GM23338 (cell line): ENCODE measurements at regions not wholly inside any gene's neighbourhood (a gene's known extent, or its start where the extent isn't known, plus 50 kb on each side); places are given as distances from the start of the nearest gene placed in this dataset.

ENCODE experiments used
- ATAC-seq: fragments of 200-7000 bp; cut with Tn5 transposase; 3 replicates; pipeline ENCODE4 v1.9.1; 2020
- DNase-seq: peaks from one replicate; pipeline ENCODE4 v3.0.0-alpha.2; 2015; ENCODE audit warnings: low spot score
- H2AFZ ChIP-seq: fragments of 200-600 bp; sonication (generic); 2 replicates; pipeline ENCODE4 v1.8.0; 2016; ENCODE audit warnings: antibody characterized with exemption, mild to moderate bottlenecking, moderate library complexity
- H3F3A ChIP-seq: fragments of 200-600 bp; sonication (generic); replicated peaks from 2 replicates; pipeline ENCODE4 v1.8.0; 2017; ENCODE audit warnings: antibody characterized with exemption, mixed run types, low read depth
- H3K27ac ChIP-seq: fragments of 200-600 bp; sonication (generic); 2 replicates; pipeline ENCODE4 v1.6.1; 2016; ENCODE audit warnings: low read depth
- H3K27me3 ChIP-seq: fragments of 200-600 bp; sonication (generic); 2 replicates; pipeline ENCODE4 v1.8.0; 2016; ENCODE audit warnings: mild to moderate bottlenecking, mixed run types, moderate library complexity; ENCODE audit not compliant: insufficient read depth
- H3K36me3 ChIP-seq: fragments of 200-600 bp; sonication (generic); 2 replicates; pipeline ENCODE4 v1.8.0; 2016; ENCODE audit warnings: mild to moderate bottlenecking; ENCODE audit not compliant: insufficient read depth
- H3K4me1 ChIP-seq: fragments of 200-600 bp; sonication (generic); 2 replicates; pipeline ENCODE4 v1.8.0; 2016; ENCODE audit warnings: mild to moderate bottlenecking, moderate library complexity; ENCODE audit not compliant: insufficient read depth
- H3K4me2 ChIP-seq: fragments of 200-600 bp; sonication (generic); 2 replicates; pipeline ENCODE4 v1.7.1; 2017; ENCODE audit warnings: mixed run types
- H3K4me3 ChIP-seq: fragments of 200-600 bp; sonication (generic); 2 replicates; pipeline ENCODE4 v1.6.1; 2016; ENCODE audit warnings: mixed run types
- H3K79me2 ChIP-seq: fragments of 200-600 bp; sonication (generic); replicated peaks from 2 replicates; pipeline ENCODE4 v1.8.0; 2017; ENCODE audit warnings: mild to moderate bottlenecking; ENCODE audit not compliant: insufficient read depth
- H3K9me2 ChIP-seq: fragments of 200-600 bp; sonication (generic); 2 replicates; pipeline ENCODE4 v1.8.0; 2017; ENCODE audit not compliant: insufficient read depth
- H4K20me1 ChIP-seq: fragments of 200-600 bp; sonication (generic); replicated peaks from 2 replicates; pipeline ENCODE4 v1.8.0; 2017; ENCODE audit warnings: mild to moderate bottlenecking; ENCODE audit not compliant: insufficient read depth
- H3K27ac Mint-ChIP-seq: 2 replicates; pipeline ENCODE4 v1.8.0; 2020; ENCODE audit warnings: inconsistent platforms, mild to moderate bottlenecking, moderate library complexity, mixed read lengths
- H3K27me3 Mint-ChIP-seq: 3 replicates; pipeline ENCODE4 v1.8.0; 2022; ENCODE audit warnings: low read depth, mild to moderate bottlenecking, moderate library complexity, mixed read lengths, inconsistent platforms; ENCODE audit not compliant: insufficient read depth, poor library complexity
- H3K36me3 Mint-ChIP-seq: 3 replicates; pipeline ENCODE4 v1.8.0; 2021; ENCODE audit warnings: low read depth, mild to moderate bottlenecking, inconsistent platforms, moderate library complexity, mixed read lengths
- H3K4me1 Mint-ChIP-seq: 3 replicates; pipeline ENCODE4 v1.8.0; 2020; ENCODE audit warnings: mild to moderate bottlenecking, inconsistent platforms, mixed read lengths
- H3K4me3 Mint-ChIP-seq: 3 replicates; pipeline ENCODE4 v1.8.0; 2021; ENCODE audit warnings: moderate library complexity, mild to moderate bottlenecking, inconsistent platforms, mixed read lengths
- H3K9me3 Mint-ChIP-seq: 3 replicates; pipeline ENCODE4 v1.8.0; 2020; ENCODE audit warnings: moderate library complexity, mild to moderate bottlenecking, inconsistent platforms, mixed read lengths
- CREB1 ChIP-seq: fragments of 250-450 bp; sonication (Bioruptor Pico); IDR thresholded peaks from 2 replicates; pipeline ENCODE4 v1.5.0; 2020; ENCODE audit warnings: low read depth, mild to moderate bottlenecking, moderate library complexity
- EZH2 ChIP-seq: fragments of 200-600 bp; sonication (generic); IDR thresholded peaks from one replicate; pipeline ENCODE4 v1.8.0; 2017; ENCODE audit warnings: antibody characterized with exemption, mild to moderate bottlenecking, low read depth; ENCODE audit not compliant: unreplicated experiment
- EZH2phosphoT487 ChIP-seq: fragments of 200-600 bp; sonication (generic); IDR thresholded peaks from one replicate; pipeline ENCODE4 v1.8.1; 2018; ENCODE audit warnings: antibody characterized with exemption; ENCODE audit not compliant: unreplicated experiment
- JUNB ChIP-seq: IDR thresholded peaks from one replicate; pipeline ENCODE4 v1.6.1; 2016; ENCODE audit warnings: antibody characterized with exemption; ENCODE audit not compliant: unreplicated experiment
- NANOG ChIP-seq: IDR thresholded peaks from 2 replicates; pipeline ENCODE4 v1.6.1; 2016; ENCODE audit warnings: antibody characterized with exemption, borderline replicate concordance
- POLR2AphosphoS5 ChIP-seq: IDR thresholded peaks from 2 replicates; pipeline ENCODE4 v1.6.1; 2016; ENCODE audit warnings: antibody characterized with exemption, low read depth
- REST ChIP-seq: IDR thresholded peaks from one replicate; pipeline ENCODE4 v1.6.1; 2018; ENCODE audit warnings: antibody characterized with exemption; ENCODE audit not compliant: unreplicated experiment
- ZNF114 ChIP-seq: fragments of 250-450 bp; sonication (Bioruptor Pico); IDR thresholded peaks from 2 replicates; pipeline ENCODE4 v1.5.0; 2020; ENCODE audit warnings: mild to moderate bottlenecking, moderate library complexity
- ZNF331 ChIP-seq: fragments of 250-450 bp; sonication (Bioruptor Pico); IDR thresholded peaks from 2 replicates; pipeline ENCODE4 v1.5.0; 2020; ENCODE audit warnings: low read depth, mild to moderate bottlenecking, moderate library complexity
- ZNF462 ChIP-seq: fragments of 250-450 bp; sonication (Bioruptor Pico); IDR thresholded peaks from 2 replicates; pipeline ENCODE4 v1.5.0; 2020; ENCODE audit warnings: mild to moderate bottlenecking, moderate library complexity
- TF ChIP-seq, protein P1 (sequence below), 2 experiments: fragments of 200-600 bp in 1 of 2; sonication (generic) in 1 of 2; conservative IDR thresholded peaks; 2 replicates each; pipeline versions ENCODE4 v1.5.1 to v1.6.1; 2016 to 2017; ENCODE audit warnings: antibody characterized with exemption in 2 of 2, low read depth in 2 of 2, mild to moderate bottlenecking in 2 of 2, moderate library complexity in 1 of 2
- TF ChIP-seq, protein P2 (sequence below): IDR thresholded peaks from 2 replicates; pipeline ENCODE4 v1.6.1; 2016; ENCODE audit warnings: antibody characterized with exemption

- TF ChIP-seq JUNB (no peak), EZH2 (no peak), EZH2phosphoT487 (no peak), CREB1 (CRISPR knock-in tag) (no peak), NANOG (no peak)
- TF ChIP-seq, protein P1, sequence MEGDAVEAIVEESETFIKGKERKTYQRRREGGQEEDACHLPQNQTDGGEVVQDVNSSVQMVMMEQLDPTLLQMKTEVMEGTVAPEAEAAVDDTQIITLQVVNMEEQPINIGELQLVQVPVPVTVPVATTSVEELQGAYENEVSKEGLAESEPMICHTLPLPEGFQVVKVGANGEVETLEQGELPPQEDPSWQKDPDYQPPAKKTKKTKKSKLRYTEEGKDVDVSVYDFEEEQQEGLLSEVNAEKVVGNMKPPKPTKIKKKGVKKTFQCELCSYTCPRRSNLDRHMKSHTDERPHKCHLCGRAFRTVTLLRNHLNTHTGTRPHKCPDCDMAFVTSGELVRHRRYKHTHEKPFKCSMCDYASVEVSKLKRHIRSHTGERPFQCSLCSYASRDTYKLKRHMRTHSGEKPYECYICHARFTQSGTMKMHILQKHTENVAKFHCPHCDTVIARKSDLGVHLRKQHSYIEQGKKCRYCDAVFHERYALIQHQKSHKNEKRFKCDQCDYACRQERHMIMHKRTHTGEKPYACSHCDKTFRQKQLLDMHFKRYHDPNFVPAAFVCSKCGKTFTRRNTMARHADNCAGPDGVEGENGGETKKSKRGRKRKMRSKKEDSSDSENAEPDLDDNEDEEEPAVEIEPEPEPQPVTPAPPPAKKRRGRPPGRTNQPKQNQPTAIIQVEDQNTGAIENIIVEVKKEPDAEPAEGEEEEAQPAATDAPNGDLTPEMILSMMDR (conservative IDR thresholded peaks at IDR 0.05; ENCODE audit: low read depth in 2 of 2), result no peak
These were observed 79.0 kb downstream of the ADRA2C start (continued) for GRCh38 chr4:3845094-3845743.

DNA sequence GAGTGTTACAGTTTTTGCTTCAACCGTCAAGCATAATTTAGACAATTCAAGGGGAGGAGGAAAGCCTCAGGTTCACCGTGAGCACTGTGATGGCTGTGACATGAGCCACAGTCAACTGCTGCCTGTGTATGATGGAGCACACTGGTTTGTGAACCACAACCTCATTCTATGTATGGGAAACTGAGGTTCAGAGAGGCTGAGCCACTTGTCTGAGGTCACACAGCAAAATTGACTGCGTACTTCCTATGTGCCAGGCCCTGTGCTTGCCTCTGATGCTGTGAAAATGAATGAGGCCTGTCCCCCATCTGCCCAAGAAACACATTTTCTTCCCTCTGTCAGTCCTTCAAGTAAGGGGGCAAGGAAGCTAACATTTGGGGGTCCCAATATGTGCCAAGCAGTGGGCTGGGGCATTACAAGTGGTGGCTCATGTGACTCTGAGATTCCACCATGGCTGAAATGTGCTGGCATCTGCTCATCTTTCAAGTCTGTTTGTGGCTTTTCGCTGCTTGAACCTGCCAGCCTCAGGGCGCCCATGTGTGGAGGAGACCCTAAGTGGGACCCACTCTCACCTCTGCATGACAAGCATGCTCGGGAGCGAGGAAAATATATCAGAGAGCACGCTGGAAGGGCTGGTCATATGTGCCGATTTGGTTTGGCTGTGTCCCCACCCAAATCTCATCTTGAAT is 79.7 kb downstream of the ADRA2C start:
- Mint-ChIP-seq H3K27me3 (peaks cover 8% of the 10 kb centered on the region), H3K27ac (no peak overlapping the region), H3K4me1 (peaks cover 7% of the 10 kb centered on the region; the same call in 2 of the 3 replicates), H3K9me3 (peaks cover 22% of the 10 kb centered on the region), H3K4me3 (no peak overlapping the region), H3K36me3 (peaks cover 15% of the 10 kb centered on the region; the same call in 2 of the 3 replicates)
- Histone ChIP-seq H3K4me1 (peaks cover 5% of the 10 kb centered on the region; the same call in 1 of the 2 replicates), H3F3A (no peaks in the 10 kb centered on the region), H3K27me3 (no peaks in the 10 kb centered on the region), H3K9me2 (no peaks in the 10 kb centered on the region), H4K20me1 (no peaks in the 10 kb centered on the region), H3K4me3 (no peak overlapping the region), H3K79me2 (no peaks in the 10 kb centered on the region), H3K4me2 (no peak overlapping the region), H3K27ac (no peak overlapping the region), H3K36me3 (no peaks in the 10 kb centered on the region), H2AFZ (no peak overlapping the region)
- no peak for DNase-seq
- no peak for ATAC-seq
- TF ChIP-seq ZNF114 (CRISPR knock-in tag) (no peak), JUNB (no peak), POLR2AphosphoS5 (no peak), ZNF331 (CRISPR knock-in tag) (no peak), ZNF462 (CRISPR knock-in tag) (no peak), REST (no peak)
- TF ChIP-seq, protein P2, sequence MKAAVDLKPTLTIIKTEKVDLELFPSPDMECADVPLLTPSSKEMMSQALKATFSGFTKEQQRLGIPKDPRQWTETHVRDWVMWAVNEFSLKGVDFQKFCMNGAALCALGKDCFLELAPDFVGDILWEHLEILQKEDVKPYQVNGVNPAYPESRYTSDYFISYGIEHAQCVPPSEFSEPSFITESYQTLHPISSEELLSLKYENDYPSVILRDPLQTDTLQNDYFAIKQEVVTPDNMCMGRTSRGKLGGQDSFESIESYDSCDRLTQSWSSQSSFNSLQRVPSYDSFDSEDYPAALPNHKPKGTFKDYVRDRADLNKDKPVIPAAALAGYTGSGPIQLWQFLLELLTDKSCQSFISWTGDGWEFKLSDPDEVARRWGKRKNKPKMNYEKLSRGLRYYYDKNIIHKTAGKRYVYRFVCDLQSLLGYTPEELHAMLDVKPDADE, result no peak
